ENCODE measurements at regions not wholly inside any gene's neighbourhood (a gene's known extent, or its start where the extent isn't known, plus 50 kb on each side); places are given as distances from the start of the nearest gene placed in this dataset.

- DNase-seq, result no peak
Observed at GRCh38 chr5:173785866-173786265, 102.3 kb upstream of the CPEB4 start.

DNA sequence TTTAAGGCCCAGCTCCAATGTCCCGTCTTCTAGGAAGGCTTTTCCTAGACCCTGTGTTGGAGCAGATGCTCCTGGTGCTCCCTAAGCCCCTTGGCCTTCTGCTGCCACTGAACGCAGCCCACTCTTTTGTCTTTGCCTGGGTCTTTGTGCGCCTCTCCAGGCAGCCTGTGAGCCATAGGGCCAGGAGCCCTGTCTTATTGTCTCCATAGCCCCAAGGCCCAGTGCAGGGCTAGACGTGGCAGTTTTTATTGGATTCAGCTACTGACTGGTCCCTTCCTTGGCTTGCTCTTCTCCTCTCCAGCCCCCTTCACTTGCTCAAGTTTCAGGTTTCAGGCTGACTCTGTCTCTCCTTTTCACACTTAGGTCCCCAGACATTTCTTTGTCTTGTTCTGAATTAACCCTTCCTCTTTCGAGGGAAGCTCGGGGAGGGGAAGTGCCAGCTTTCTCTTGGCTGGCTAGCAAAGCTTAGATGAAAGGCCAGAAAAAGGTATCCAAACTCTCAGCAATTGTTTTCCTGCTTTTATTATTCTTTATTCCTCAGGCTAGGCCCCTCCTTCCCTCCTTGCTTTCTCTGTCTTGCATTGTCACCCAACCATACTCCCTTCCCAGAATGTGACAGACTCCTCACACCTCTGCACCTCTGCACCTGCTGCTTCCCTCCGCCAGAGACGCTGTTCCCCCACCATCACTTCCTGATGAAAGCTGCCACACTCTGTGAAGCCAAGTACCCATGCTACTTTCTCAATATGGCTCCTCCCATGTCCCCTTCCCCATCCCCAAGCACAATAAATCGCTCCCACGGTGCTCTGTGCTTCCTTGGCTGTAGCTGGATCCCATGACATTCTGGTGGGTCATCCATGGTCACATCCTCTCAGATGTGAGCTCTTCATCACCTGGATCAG lies 101.6 kb upstream of the CPEB4 start:
- no peak for DNase-seq

DNA sequence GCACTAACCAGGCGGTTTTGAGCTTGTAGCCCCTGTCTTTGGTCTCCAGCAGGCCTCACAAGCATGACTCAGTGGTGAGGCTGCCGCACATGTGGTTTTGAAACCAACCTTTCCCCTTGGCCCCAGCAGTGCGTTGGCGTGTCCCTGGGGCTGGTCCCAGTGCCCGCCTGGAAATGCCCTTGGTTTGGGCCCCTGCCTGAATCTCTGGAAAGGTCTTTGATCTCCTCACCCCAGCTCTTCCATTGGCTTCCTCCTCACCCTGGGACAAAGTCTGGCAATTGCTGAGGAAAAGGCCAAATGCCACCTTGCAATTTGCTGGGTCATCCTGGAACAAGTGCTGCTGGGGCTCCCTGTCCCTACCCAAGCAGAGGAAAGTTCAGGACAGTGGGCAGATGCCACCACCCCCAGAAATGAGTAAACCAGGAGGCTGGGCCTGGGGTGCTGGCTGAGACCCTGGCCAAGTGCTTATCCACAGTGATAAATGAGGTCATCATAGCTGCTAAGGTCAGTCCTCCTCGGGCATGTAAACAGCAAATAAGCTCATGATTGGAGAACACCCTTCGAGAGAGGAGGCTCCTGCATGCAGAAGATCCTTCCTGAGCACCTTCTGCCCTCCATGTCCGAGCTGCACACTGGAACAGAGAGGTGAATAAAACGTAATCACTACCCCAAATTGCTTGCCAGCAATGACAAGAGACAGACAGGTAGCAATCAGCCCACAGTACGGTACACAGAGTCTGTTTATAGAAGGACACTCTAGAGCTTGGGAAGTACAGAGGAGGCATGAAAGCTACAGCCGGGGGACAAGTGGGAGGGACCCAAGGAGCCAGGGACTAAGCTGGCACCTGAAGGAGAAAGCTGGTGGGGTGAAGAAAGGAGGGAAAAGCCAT lies 98.9 kb upstream of the CPEB4 start:
- no peak for DNase-seq

DNA sequence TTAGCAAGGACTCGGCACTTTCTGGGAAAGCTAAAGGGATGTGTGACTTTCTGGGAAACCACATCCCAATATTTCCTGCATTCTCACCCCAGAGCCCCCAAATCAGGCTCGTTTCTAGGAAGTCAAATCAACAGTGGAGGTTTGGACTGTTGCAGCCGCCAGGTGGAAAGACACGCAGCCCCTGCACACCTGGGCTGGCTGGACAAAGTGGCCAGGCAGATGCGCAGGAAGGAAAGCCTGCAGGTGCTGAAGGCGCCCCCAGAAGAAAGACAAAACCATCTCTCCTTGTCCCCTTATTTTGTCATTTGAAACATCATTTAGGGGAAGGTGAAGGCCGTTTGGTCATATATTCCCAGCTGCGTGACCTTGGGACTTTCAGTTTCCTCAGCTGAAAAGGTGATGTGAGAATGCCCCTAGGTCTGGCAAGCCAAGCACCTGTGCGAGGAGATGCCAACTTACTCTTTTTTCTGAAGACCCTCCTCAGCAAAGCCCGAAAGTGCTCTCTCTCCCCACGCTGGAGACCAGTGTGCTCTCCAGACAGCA lies 97.9 kb upstream of the CPEB4 start:
- no peak for DNase-seq

GRCh38 chr5:173790836-173791546 lies 97.2 kb upstream of the CPEB4 start:
- no peak for DNase-seq

GRCh38 chr5:173791878-173792277 lies 96.3 kb upstream of the CPEB4 start:
- no peak for DNase-seq

DNA sequence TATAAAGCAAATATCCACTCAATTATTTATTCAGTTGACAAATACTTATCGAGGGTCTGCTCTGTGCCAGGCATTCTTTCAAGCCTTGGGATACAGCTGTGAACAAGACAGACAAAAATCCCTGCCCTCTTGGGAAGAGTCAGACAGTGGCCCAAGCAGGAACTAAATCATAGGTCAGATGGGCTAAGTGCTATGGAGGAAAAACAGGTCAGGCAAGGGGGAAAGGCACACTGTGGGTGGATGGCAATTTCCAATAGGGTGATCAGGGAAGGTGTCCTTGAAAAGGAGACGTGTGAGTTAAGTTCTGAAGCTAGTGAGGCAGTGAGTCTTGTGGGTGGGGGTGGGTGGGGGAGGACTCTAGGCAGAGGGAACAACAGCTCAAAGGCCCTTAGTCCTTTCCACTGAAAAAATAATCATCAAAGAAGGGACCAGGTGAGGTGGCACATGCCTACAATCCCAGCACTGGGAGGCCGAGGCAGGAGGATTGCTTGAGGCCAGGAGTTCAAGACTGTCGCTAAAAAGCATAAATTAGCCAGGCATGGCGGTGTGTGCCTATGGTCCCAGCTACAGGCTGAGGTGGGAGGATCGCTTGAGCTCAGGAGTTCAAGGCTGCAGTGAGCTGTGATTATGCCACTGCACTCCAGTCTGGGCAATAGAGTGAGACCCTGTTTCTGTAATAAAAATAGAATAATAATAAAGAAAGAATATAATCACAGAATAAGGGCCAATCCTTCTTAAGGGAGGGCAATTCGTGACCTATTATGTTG lies 95.2 kb upstream of the CPEB4 start:
- DNase-seq, result no peak

GRCh38 chr5:173793648-173794548 lies 94.3 kb upstream of the CPEB4 start:
- DNase-seq, result no peak

DNA sequence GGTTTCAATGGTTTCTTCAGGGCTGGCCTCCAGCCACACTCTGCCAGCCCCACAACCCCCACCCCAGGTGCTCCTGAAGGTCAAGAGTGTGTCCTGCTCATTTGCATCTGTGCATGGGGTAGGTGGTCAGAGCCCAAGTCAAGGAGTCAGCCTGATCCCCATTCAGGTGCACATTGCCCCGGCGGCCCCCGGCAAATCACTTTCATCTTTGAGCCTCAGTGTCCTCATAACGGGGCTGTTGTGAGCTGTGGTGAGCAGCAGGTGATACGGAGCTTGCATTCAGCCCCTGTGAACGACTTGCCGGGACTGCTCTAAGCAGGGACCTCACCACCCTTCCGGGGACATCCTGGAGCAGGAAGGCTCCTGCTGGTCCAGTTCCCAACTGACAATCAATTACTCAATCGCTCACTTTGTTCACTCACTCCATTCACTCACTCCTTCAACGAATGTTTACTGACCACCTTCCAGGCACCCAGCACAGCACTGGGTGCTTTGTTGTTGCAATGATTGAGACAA lies 93.2 kb upstream of the CPEB4 start:
- DNase-seq, result no peak

DNA sequence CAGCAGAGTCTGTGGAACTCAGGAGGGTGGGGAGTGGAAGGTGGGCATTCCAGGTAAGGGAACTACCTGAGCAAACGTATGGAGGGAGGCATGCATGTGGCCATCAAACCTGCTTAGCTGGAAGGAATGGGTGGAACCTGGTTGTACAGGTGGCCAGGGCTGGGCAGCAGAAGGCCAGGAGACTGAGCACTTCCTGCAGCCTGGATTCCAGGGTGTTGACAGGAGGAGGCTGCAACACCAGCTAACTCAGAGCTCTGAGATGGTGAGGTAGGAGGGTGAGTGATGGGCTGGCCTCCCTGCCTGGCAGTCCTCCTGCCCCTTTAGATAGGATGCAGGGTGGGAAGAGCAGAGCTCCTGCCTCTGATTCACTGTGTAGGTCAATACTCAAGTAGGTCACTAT lies 92.5 kb upstream of the CPEB4 start:
- DNase-seq, result no peak

DNA sequence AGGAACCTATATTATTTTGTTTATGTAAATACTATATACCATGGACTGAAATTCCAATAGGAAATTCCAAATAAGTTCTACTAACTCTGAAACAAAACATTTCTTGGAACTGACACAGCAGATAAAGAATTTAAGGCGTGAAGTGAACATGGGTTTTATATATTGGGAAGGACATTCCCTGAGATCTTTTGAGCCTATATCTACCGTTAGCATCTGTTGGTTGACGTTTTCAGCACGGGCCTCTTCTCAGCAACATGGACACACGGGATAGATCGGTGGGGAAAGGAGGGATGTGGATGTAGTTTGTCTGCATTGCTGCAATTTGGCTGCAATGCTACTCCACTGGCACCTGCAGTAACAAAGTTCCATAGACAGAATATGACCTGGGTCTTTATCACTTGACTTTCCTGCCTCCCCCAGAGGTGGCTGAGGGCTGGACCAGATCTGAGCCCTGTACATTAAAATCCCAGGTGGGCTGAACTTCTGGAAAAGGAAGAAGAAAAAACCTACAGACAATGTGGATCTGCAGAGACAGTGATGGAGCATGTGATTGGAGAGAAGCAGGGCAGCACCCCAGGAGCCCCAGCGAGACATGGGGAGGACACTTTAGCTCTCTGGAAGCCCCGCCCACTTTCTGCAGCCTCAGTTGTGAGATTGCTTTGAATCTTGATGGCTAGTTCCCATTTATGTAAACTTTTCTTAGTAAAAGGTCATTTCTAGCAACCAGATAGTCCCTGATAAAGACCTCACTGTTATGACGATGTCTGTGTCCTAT lies 91.2 kb upstream of the CPEB4 start:
- no peak for DNase-seq

DNA sequence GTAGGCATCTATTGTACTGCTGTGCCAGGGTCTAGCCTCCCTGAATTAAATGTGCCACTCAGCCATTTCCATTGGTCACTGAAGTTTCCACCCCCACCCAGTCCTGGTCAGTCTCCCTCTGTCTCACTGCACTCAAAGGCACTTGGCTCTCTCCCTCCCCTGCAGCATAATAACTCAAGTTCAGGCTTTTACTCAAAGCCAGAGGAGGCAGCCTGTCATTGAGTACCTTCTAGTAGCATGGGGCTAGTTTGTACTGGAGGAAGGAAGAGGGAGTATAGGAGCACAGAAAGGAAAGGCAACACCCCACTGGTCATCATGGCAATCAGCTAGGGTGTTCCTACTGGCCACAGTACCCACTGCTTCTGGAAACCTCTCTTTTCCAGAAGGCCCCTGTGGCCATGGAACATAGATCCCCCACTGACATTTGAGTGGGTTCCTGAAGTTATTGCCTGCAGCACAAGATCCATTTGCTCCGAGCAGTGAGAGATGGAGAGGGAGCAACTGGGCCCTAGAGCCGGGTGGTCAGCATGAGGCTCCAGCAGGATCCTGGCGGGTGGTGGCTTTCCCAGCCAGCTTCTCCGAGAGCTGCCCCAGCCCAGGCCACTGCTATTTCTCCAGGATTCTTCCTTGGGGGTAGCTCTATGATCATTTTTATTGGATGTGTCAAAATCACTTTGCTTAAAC lies 89.9 kb upstream of the CPEB4 start:
- DNase-seq, result no peak

DNA sequence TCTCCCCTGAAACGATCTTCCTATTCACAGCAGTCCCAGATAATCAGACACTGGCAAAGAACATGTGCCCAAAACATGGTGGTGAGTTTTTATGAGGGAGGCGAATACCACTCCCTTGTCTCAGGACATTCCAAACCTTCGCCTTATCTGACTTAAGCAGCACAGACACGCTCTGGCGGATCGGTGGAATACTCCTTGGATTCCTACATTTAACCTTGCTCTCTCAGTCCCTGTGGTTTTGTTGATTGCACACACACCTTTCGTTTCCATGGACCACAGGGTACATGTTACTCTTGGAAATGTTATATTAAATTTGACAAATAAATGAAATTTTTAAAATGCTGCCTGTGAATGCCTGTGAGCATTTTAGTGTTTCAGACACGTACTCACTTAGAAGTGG lies 87.8 kb upstream of the CPEB4 start:
- DNase-seq, result no peak

GRCh38 chr5:173801006-173801405 lies 87.1 kb upstream of the CPEB4 start:
- DNase-seq, result no peak

DNA sequence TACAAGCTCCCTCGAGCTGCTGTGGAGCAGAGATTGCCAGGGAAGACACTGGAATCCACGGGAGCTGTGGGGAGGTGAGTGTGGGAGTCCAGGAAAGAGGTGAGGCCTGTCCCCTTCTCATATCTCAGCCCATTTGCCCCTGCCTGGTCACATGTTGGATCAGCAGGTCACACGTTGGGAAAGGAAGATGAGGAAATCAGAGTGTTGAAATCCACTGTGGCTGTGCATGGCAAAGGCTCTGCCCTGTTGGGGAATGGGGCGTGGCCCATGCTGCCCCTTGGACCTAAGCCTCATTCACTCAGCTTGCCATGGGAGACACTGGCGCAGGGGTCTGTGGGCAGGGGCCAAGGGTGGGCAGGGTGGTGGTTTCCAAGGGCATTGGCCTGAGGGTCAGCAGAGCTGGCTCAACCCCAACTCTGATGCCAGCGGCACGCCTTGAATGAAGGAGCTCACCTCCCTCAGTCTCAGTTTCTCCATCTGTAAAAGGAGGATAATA lies 85.4 kb upstream of the CPEB4 start:
- no peak for DNase-seq

- no peak for DNase-seq
Observed at GRCh38 chr5:173804579-173804978, 83.6 kb upstream of the CPEB4 start.

GRCh38 chr5:173806270-173807035 lies 81.7 kb upstream of the CPEB4 start:
- no peak for DNase-seq

DNA sequence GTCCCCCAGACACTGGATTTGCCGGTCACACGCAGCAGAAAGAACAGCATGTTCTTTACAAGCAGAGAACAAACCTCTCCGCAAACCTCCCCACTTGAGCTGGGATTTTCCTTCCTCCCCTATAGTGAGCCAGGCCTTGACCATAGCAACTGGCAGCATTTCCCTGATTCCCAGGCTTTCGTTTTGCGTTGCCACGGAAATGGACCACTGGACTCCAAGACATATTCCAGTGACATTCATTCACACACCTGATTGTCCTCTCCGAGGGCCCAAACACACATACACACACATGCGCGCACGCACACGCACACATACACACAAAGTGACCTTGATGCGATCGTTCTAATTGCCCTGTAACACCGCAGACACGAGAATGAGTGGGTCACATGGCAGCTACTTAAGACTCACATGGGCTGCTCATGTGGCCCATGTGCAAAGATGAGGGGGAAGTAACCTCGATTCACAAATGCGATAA lies 80.9 kb upstream of the CPEB4 start:
- DNase-seq, result no peak

Measured in NCI-H524 treated with DMSO at 0.1 percent for 48 hours (cell line).